ENCODE measurements at regions not wholly inside any gene's neighbourhood (a gene's known extent, or its start where the extent isn't known, plus 50 kb on each side); places are given as distances from the start of the nearest gene placed in this dataset.

GRCh38 chr4:151991001-151991883, 230.4 kb upstream of the GATB start:
- no peak for DNase-seq
- Mint-ChIP-seq H3K27me3 (no peaks in the 10 kb centered on the region), H3K4me1 (peaks cover 4 to 8% (median 4%) of the 10 kb centered on the region in 3 donors), H3K36me3 (no peaks in the 10 kb centered on the region), H3K27ac (peak overlapping the region in 1 of 6 donors; percentile 7), H3K4me3 (no peak overlapping the region), H3K9me3 (peaks cover 0 to 3% (median 0%) of the 10 kb centered on the region in 7 donors)
- no peak for ATAC-seq (ENCODE audit: low read depth in 2 of 2)

- no peak for DNase-seq
- Mint-ChIP-seq H3K36me3 (no peaks in the 10 kb centered on the region), H3K4me1 (peaks cover 4 to 8% (median 4%) of the 10 kb centered on the region in 3 donors), H3K27ac (no peak overlapping the region), H3K4me3 (no peak overlapping the region), H3K27me3 (no peaks in the 10 kb centered on the region), H3K9me3 (peaks cover 0 to 3% (median 0%) of the 10 kb centered on the region in 7 donors)
- ATAC-seq (ENCODE audit: low read depth in 2 of 2): no peak
These were observed 229.4 kb upstream of the GATB start for GRCh38 chr4:151990201-151990600.

GRCh38 chr4:151988591-151988990, 227.8 kb upstream of the GATB start:
- no peak for ATAC-seq (ENCODE audit: low read depth in 2 of 2)
- H3K9me3 Mint-ChIP-seq: no peaks in the 10 kb centered on the region
- no peak overlapping the region for H3K4me3 Mint-ChIP-seq
- peaks cover 4 to 8% (median 4%) of the 10 kb centered on the region in 3 donors for H3K4me1 Mint-ChIP-seq
- no peak overlapping the region for H3K27ac Mint-ChIP-seq
- H3K36me3 Mint-ChIP-seq: no peaks in the 10 kb centered on the region
- DNase-seq: no peak
- no peaks in the 10 kb centered on the region for H3K27me3 Mint-ChIP-seq

GRCh38 chr4:151987606-151988005, 226.8 kb upstream of the GATB start:
- H3K4me1 Mint-ChIP-seq: peaks cover 4 to 8% (median 4%) of the 10 kb centered on the region in 3 donors
- DNase-seq (no peak), ATAC-seq (ENCODE audit: low read depth in 2 of 2) (no peak)
- no peaks in the 10 kb centered on the region for H3K27me3 Mint-ChIP-seq
- H3K4me3 Mint-ChIP-seq: no peak overlapping the region
- H3K27ac Mint-ChIP-seq: no peak overlapping the region
- H3K9me3 Mint-ChIP-seq: no peaks in the 10 kb centered on the region
- H3K36me3 Mint-ChIP-seq: no peaks in the 10 kb centered on the region

DNA sequence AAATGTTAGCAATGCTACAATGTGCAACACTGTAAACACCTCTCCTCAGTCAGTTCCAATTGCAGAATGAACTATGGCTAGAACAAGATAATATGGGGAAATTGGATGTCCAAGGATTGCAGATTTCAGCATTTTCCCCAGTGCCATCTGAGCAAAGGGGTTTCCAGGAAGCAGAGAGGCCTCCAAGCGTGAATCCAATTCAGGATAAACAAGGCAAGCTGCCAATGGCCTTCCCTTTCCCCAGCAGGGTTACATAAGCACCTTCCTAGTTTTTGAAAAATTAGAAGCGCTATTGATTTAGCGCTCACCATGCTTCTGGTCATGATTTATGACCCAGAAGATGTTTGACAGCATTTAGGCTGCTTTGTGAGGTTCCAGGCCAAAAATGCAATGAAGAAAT, 223.0 kb upstream of the GATB start:
- DNase-seq (no peak), ATAC-seq (ENCODE audit: low read depth in 2 of 2) (no peak)
- no peak overlapping the region for H3K27ac Mint-ChIP-seq
- H3K9me3 Mint-ChIP-seq: peaks cover 0 to 9% (median 4%) of the 10 kb centered on the region in 7 donors
- H3K4me1 Mint-ChIP-seq: no peaks in the 10 kb centered on the region
- no peak overlapping the region for H3K4me3 Mint-ChIP-seq
- H3K36me3 Mint-ChIP-seq: peaks cover 0 to under 1% of the 10 kb centered on the region in 2 donors
- no peaks in the 10 kb centered on the region for H3K27me3 Mint-ChIP-seq

DNA sequence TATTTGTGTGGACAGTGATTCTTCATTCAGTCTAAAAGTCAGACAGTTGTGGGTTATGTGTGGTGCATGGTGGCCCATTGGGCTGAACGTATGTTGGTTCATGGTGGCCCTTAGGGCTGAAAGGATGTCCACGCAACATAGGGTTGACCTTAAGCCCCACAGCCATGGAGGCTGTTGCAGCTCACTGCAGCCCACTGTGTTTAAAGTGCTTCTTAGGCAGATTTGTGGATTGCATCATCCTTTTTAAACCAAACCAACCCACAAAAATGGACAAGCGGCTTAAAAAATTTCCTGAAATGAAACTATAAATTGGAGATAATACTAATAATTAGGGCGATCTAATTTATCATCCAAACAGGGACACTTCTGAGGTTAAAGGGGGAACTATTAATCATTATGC, 219.0 kb upstream of the GATB start:
- Mint-ChIP-seq H3K36me3 (peaks cover 10 to 21% of the 10 kb centered on the region in 2 donors), H3K27ac (no peak overlapping the region), H3K4me3 (no peak overlapping the region), H3K4me1 (no peaks in the 10 kb centered on the region), H3K9me3 (peaks cover 16 to 35% (median 29%) of the 10 kb centered on the region in 7 donors), H3K27me3 (no peaks in the 10 kb centered on the region)
- no peak for DNase-seq
- no peak for ATAC-seq (ENCODE audit: low read depth in 2 of 2)

DNA sequence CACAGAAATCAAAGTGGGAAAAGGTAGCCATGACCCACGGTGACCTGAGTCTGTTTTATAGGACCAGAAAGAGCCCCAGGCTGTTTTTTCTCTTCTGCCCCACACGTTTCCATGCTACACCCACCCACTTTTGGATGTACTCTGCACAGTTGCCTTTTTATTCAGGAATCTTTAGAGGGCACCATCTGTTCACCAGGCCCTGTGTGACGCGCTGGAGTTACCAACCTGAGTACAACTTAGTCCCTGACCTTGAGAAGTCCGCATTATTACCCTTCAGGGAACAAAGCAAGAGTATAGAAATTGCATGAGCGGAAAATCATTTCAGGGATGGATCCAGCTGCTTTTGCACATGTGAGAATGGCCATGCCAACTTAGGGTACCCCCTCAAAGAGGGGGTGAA, 207.8 kb upstream of the GATB start:
- H3K4me1 Mint-ChIP-seq: no peaks in the 10 kb centered on the region
- no peaks in the 10 kb centered on the region for H3K36me3 Mint-ChIP-seq
- DNase-seq: no peak
- no peak overlapping the region for H3K27ac Mint-ChIP-seq
- ATAC-seq (ENCODE audit: low read depth in 2 of 2): no peak
- H3K4me3 Mint-ChIP-seq: no peak overlapping the region
- H3K9me3 Mint-ChIP-seq: peaks cover 0 to 2% (median 0%) of the 10 kb centered on the region in 7 donors
- H3K27me3 Mint-ChIP-seq: peaks cover 0 to 3% (median 0%) of the 10 kb centered on the region in 3 donors

GRCh38 chr4:151967074-151967473, 206.3 kb upstream of the GATB start:
- Mint-ChIP-seq H3K9me3 (peaks cover 0 to 2% (median 0%) of the 10 kb centered on the region in 7 donors), H3K27me3 (no peaks in the 10 kb centered on the region), H3K36me3 (no peaks in the 10 kb centered on the region), H3K4me1 (no peaks in the 10 kb centered on the region), H3K4me3 (no peak overlapping the region), H3K27ac (no peak overlapping the region)
- DNase-seq (no peak), ATAC-seq (ENCODE audit: low read depth in 2 of 2) (no peak)

DNA sequence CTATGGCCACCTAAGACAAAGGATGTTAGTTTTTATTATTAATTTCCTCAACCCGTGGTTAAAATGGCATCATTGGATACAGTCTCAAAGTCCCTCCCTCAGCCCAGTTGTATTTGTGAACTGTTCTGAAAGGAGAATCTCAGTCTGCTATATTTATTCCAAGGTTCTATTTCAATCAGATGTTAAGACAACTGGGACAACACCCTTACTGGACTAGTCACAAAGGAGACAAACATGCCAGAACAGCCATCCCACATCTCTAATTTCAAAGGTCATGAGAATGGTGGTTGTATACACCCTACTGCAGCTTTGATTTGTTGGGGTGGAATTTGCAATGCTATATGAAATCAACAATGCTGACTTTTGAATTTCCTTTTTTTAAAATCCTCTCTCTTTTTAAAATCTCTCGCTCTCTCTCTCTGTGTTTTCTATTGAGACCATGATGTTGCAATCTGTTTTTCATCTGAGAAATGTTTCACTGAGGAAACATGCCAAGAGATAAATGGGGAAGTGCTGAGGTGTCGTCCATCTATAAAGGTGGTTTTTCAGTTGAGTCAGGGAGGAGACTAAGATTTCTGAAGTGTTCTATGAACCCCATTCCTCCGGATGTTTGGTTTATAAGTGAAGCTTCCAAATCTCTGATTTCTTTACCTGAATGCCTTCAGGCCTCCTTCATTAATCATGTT, 201.5 kb upstream of the GATB start:
- no peak for ATAC-seq (ENCODE audit: low read depth in 2 of 2)
- no peak overlapping the region for H3K4me3 Mint-ChIP-seq
- peaks cover 0 to 6% (median 0%) of the 10 kb centered on the region in 3 donors for H3K27me3 Mint-ChIP-seq
- no peak for DNase-seq
- H3K27ac Mint-ChIP-seq: no peak overlapping the region
- H3K4me1 Mint-ChIP-seq: no peaks in the 10 kb centered on the region
- no peaks in the 10 kb centered on the region for H3K36me3 Mint-ChIP-seq
- peaks cover 0 to 2% (median 0%) of the 10 kb centered on the region in 7 donors for H3K9me3 Mint-ChIP-seq

DNA sequence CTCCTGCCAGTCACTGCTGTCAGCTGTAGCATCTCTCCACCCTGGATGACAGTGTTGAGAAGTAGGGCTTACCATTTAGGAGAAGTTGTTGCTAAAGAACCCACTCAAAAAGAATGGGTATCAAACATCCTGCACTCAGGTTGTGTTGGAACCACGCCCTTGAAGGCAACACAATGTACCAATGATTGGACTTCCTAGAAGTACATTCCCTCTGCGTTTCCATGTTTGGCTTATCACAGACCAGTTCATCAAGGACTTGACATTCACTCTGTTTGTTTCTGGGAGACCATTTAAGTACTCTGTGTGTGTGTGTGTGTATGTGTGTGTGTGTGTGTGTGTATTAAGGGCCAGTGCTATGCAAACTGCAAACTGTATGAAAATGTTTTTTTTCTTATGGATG, 200.6 kb upstream of the GATB start:
- ATAC-seq (ENCODE audit: low read depth in 2 of 2) (no peak), DNase-seq (no peak)
- Mint-ChIP-seq H3K27me3 (peaks cover 0 to 6% (median 0%) of the 10 kb centered on the region in 3 donors), H3K4me1 (no peaks in the 10 kb centered on the region), H3K9me3 (peaks cover 0 to 2% (median 0%) of the 10 kb centered on the region in 7 donors), H3K4me3 (no peak overlapping the region), H3K27ac (no peak overlapping the region), H3K36me3 (no peaks in the 10 kb centered on the region)

DNA sequence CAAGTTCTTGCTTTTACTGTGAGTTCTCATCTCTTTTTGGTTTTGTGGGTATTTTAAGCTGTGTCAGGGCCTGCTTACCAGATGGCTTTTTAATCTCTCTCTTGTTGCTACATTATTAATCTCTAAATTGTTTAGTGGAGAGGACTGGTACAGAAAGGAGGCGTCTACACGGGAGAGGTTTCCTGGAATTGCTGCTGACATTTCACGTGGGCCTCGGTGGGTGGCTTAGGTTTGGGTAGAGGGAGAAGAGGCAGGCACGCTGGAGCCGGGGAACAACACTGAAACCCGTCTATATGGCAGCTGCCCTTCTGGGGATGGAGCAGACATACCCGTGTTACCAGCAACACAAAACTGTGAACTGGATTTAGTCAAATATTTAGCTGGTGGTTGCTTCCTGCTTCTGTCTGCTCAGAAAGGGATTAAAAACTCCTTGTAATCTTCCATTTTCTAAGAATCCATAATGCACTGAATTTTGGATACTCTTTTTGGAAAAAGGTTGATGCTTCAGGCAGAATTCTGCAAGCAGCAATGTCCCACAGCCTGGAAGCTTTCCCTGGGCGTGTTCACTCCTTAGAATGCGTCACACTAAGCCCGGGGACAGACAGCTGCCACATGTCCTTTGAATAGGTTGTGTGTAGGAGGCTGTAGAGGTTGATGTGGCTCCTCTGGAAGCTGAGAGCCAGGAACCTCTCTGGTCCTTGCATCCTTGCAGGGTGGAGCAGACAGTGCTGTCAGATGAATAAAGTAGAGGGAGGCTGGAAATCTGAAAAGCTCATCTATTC, 199.8 kb upstream of the GATB start:
- DNase-seq (no peak), ATAC-seq (ENCODE audit: low read depth in 2 of 2) (no peak)
- no peaks in the 10 kb centered on the region for H3K4me1 Mint-ChIP-seq
- H3K27me3 Mint-ChIP-seq: peaks cover 0 to 6% (median 0%) of the 10 kb centered on the region in 3 donors
- H3K4me3 Mint-ChIP-seq: no peak overlapping the region
- peaks cover 0 to 2% (median 0%) of the 10 kb centered on the region in 7 donors for H3K9me3 Mint-ChIP-seq
- no peak overlapping the region for H3K27ac Mint-ChIP-seq
- no peaks in the 10 kb centered on the region for H3K36me3 Mint-ChIP-seq

- Mint-ChIP-seq H3K27ac (peak overlapping the region in 1 of 6 donors; percentile 29), H3K4me1 (no peaks in the 10 kb centered on the region), H3K27me3 (peaks cover 0 to 6% (median 6%) of the 10 kb centered on the region in 3 donors), H3K36me3 (no peaks in the 10 kb centered on the region), H3K4me3 (no peak overlapping the region), H3K9me3 (no peaks in the 10 kb centered on the region)
- no peak for DNase-seq
- ATAC-seq (ENCODE audit: low read depth in 2 of 2): no peak
These were observed 196.3 kb upstream of the GATB start for GRCh38 chr4:151957153-151957552.

- no peaks in the 10 kb centered on the region for H3K4me1 Mint-ChIP-seq
- DNase-seq (no peak), ATAC-seq (ENCODE audit: low read depth in 2 of 2) (no peak)
- no peaks in the 10 kb centered on the region for H3K36me3 Mint-ChIP-seq
- no peaks in the 10 kb centered on the region for H3K9me3 Mint-ChIP-seq
- no peak overlapping the region for H3K27ac Mint-ChIP-seq
- no peak overlapping the region for H3K4me3 Mint-ChIP-seq
- peaks cover 0 to 6% (median 6%) of the 10 kb centered on the region in 3 donors for H3K27me3 Mint-ChIP-seq
These were observed 195.0 kb upstream of the GATB start for GRCh38 chr4:151955721-151956380.
